ENCODE measurements at regions not wholly inside any gene's neighbourhood (a gene's known extent, or its start where the extent isn't known, plus 50 kb on each side); places are given as distances from the start of the nearest gene placed in this dataset.

DNA sequence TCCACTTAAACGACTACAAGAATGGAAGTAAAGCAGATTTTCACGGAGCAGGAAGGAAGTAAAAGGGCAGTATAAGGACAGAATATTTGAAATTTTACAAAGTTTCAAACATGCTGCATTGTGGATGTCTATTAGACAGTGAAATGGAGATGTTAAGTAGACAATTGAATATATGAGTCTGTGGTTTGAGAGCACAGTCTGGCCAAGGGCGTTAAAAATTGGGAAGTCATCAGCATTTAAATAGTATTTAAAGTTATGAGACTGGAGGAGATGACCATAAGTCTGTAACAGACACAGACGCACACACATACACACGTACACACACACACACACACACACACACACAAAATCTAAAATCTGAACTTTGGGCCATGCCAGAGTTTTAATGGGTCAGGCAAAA, 935.9 kb downstream of the EPHA3 start:
- Histone ChIP-seq H3K36me3 (replicated peaks; ENCODE audit: low read depth, low read length) (no peaks in the 10 kb centered on the region), H3K27ac (ENCODE audit: low read length) (no peak overlapping the region), H3K9ac (ENCODE audit: low read length) (no peak overlapping the region), H3K27me3 (ENCODE audit: low read depth, low read length) (no peaks in the 10 kb centered on the region), H3K4me3 (ENCODE audit: low read length) (no peak overlapping the region), H3K79me2 (ENCODE audit: low read length) (no peaks in the 10 kb centered on the region), H2AFZ (ENCODE audit: low read depth, low read length) (no peak overlapping the region), H3K4me2 (ENCODE audit: low read length) (no peak overlapping the region), H3K4me1 (ENCODE audit: low read length) (no peaks in the 10 kb centered on the region), H4K20me1 (ENCODE audit: insufficient read depth, low read length) (no peaks in the 10 kb centered on the region), H3K9me3 (ENCODE audit: insufficient read depth, low read length) (no peaks in the 10 kb centered on the region)
- TF ChIP-seq EZH2phosphoT487 (IDR thresholded peaks at IDR 0.05; ENCODE audit: low read depth) = no peak
- TF ChIP-seq, protein P1, sequence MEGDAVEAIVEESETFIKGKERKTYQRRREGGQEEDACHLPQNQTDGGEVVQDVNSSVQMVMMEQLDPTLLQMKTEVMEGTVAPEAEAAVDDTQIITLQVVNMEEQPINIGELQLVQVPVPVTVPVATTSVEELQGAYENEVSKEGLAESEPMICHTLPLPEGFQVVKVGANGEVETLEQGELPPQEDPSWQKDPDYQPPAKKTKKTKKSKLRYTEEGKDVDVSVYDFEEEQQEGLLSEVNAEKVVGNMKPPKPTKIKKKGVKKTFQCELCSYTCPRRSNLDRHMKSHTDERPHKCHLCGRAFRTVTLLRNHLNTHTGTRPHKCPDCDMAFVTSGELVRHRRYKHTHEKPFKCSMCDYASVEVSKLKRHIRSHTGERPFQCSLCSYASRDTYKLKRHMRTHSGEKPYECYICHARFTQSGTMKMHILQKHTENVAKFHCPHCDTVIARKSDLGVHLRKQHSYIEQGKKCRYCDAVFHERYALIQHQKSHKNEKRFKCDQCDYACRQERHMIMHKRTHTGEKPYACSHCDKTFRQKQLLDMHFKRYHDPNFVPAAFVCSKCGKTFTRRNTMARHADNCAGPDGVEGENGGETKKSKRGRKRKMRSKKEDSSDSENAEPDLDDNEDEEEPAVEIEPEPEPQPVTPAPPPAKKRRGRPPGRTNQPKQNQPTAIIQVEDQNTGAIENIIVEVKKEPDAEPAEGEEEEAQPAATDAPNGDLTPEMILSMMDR (IDR thresholded peaks at IDR 0.05; ENCODE audit: low read depth, low read length) = no peak

DNA sequence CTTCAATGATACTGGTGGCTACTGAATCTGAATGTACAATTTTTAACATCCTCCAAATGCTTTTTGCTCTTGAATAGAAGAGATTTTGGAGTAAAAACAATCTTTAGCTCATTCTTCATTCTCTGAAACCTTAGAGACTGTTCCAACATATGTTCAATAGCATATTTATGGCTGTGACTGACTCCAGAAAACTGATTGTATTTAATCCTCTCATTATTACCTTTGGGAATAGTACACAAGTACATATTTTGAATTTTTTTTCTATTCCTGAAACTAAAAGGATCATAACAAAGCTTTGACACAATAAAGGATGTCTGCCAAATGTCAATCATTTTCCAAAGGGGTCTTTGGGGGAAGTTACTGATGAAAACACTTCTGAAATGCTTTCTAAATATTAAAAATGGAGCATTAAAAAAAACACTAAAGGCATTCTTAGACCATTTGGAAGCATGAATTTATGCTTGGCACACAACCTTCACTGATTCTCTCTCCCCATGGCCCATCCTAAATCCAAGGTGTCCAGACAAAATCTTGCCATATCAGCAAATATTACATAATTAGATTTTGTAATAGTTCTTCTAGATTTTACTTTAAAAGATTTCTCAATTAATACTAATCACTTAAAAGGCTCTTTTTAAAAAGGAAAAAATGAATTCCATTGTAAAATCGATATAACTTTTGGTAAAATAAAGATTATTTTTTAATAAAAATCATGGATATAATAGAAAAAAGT, 936.8 kb downstream of the EPHA3 start:
- Histone ChIP-seq H4K20me1 (ENCODE audit: insufficient read depth, low read length) (no peaks in the 10 kb centered on the region), H3K27me3 (ENCODE audit: low read depth, low read length) (no peaks in the 10 kb centered on the region), H3K79me2 (ENCODE audit: low read length) (no peaks in the 10 kb centered on the region), H2AFZ (ENCODE audit: low read depth, low read length) (no peak overlapping the region), H3K27ac (ENCODE audit: low read length) (no peak overlapping the region), H3K4me3 (ENCODE audit: low read length) (no peak overlapping the region), H3K9me3 (ENCODE audit: insufficient read depth, low read length) (no peaks in the 10 kb centered on the region), H3K4me2 (ENCODE audit: low read length) (no peak overlapping the region), H3K4me1 (ENCODE audit: low read length) (no peaks in the 10 kb centered on the region), H3K9ac (ENCODE audit: low read length) (no peak overlapping the region), H3K36me3 (replicated peaks; ENCODE audit: low read depth, low read length) (no peaks in the 10 kb centered on the region)
- no peak for TF ChIP-seq EZH2phosphoT487 (IDR thresholded peaks at IDR 0.05; ENCODE audit: low read depth)
- TF ChIP-seq, protein P1 (IDR thresholded peaks at IDR 0.05; ENCODE audit: low read depth, low read length) = no peak

DNA sequence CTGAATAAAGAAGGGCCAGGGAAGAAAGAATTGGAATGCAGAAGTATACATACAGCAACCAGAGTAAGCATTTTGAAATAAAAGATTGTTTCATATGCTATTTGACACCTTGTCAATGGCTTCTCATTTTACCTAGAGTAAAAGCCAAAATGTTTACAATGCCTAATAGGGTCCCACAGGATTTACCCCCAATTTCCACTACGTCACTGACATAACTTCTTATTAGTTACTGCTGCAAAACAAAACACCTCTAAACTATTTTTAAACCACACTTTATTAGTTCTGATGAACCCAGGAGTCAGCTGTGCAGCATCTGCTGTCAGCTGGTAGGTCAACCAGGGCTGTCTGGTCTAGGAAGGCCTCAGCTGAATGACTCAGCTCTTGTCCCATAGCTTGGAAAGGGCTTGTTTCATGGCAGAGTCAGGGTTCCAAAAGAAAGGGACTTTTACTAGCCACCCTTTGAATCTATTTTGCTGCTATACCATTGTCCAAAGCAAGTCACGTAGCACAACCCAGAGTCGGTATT, 945.1 kb downstream of the EPHA3 start:
- no peak overlapping the region for H2AFZ ChIP-seq (ENCODE audit: low read depth, low read length)

DNA sequence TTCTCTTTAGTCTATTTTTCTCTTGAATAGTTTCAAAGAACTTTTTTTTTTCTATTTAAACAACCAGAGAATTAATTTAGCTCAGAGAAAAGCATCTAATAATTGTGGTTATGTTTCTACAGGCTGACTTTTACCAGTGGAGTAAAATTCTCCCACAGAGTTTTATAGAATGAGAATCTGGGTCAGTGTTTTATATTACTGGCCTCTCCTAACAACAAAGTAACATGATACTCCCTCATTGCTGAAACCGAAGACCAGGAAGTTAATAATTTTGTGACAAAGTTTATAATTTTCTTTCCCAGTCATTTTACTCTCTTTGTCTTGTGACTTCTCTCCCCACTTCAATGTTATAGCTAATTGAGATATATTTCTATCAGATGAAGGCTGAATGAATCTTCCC, 946.9 kb downstream of the EPHA3 start:
- H4K20me1 ChIP-seq (ENCODE audit: insufficient read depth, low read length) = no peaks in the 10 kb centered on the region
- H3K9ac ChIP-seq (ENCODE audit: low read length) = no peak overlapping the region
- H3K27me3 ChIP-seq (ENCODE audit: low read depth, low read length) = no peaks in the 10 kb centered on the region
- no peak overlapping the region for H2AFZ ChIP-seq (ENCODE audit: low read depth, low read length)
- H3K4me2 ChIP-seq (ENCODE audit: low read length) = no peak overlapping the region
- TF ChIP-seq, protein P1 (IDR thresholded peaks at IDR 0.05; ENCODE audit: low read depth, low read length) = no peak
- TF ChIP-seq EZH2phosphoT487 (IDR thresholded peaks at IDR 0.05; ENCODE audit: low read depth) = no peak
- no peaks in the 10 kb centered on the region for H3K9me3 ChIP-seq (ENCODE audit: insufficient read depth, low read length)
- peaks cover 14% of the 10 kb centered on the region for H3K4me1 ChIP-seq (ENCODE audit: low read length)
- no peak overlapping the region for H3K4me3 ChIP-seq (ENCODE audit: low read length)
- H3K79me2 ChIP-seq (ENCODE audit: low read length) = no peaks in the 10 kb centered on the region
- H3K36me3 ChIP-seq (replicated peaks; ENCODE audit: low read depth, low read length) = no peaks in the 10 kb centered on the region
- H3K27ac ChIP-seq (ENCODE audit: low read length) = no peak overlapping the region

More for the DNA sequence above, 945.1 kb downstream of the EPHA3 start:
- Histone ChIP-seq H3K36me3 (replicated peaks; ENCODE audit: low read depth, low read length) (no peaks in the 10 kb centered on the region), H4K20me1 (ENCODE audit: insufficient read depth, low read length) (no peaks in the 10 kb centered on the region), H3K4me3 (ENCODE audit: low read length) (no peak overlapping the region), H3K4me1 (ENCODE audit: low read length) (peaks cover 14% of the 10 kb centered on the region), H3K27me3 (ENCODE audit: low read depth, low read length) (no peaks in the 10 kb centered on the region), H3K27ac (ENCODE audit: low read length) (no peak overlapping the region), H3K9me3 (ENCODE audit: insufficient read depth, low read length) (no peaks in the 10 kb centered on the region), H3K79me2 (ENCODE audit: low read length) (no peaks in the 10 kb centered on the region), H3K4me2 (ENCODE audit: low read length) (no peak overlapping the region), H3K9ac (ENCODE audit: low read length) (no peak overlapping the region)
- no peak for TF ChIP-seq EZH2phosphoT487 (IDR thresholded peaks at IDR 0.05; ENCODE audit: low read depth)
- TF ChIP-seq, protein P1 (IDR thresholded peaks at IDR 0.05; ENCODE audit: low read depth, low read length) = no peak

All from OCI-LY3 (cell line).